SH-SY5Y (cell line): ENCODE measurements at regions not wholly inside any gene's neighbourhood (a gene's known extent, or its start where the extent isn't known, plus 50 kb on each side); places are given as distances from the start of the nearest gene placed in this dataset.

ENCODE experiments used
- GATA2 ChIP-seq: IDR thresholded peaks from 2 replicates; pipeline ENCODE4 v1.6.1; 2011; ENCODE audit warnings: mild to moderate bottlenecking, low read depth, low read length
- GATA3 ChIP-seq: IDR thresholded peaks from 2 replicates; pipeline ENCODE4 v1.6.1; 2011; ENCODE audit warnings: low read depth, mild to moderate bottlenecking, low read length, moderate library complexity

DNA sequence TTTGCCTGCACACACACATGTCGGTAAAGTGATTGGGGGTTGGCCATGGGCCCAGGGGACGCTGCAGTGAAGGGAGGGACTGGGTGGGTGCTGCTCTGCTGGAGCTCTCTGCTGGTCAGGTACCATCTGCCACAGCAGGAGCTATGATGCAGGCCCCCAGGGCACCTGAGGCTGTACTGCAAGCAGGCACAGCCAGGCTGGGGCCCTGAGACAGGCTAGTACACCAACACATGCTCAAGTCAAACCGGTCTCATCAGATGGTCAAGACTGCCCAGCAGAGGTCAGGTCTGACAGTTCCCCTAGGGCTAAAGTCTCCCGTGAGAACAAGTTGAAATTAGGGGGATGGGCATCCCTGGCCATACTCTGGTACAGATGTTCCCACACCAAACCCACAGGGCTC is 118.3 kb upstream of the THSD7A start:
- TF ChIP-seq GATA2 = no peak
- TF ChIP-seq GATA3 = no peak
